PC-3 (cell line): ENCODE measurements at regions not wholly inside any gene's neighbourhood (a gene's known extent, or its start where the extent isn't known, plus 50 kb on each side); places are given as distances from the start of the nearest gene placed in this dataset.

Source experiments
- ATAC-seq: fragments of 200-7000 bp; cut with Tn5 transposase; 2 replicates; pipeline ENCODE4 v1.9.1; 2020; ENCODE audit warnings: mild to moderate bottlenecking, moderate library complexity
- BruUV-seq: library from RNA; stranded (reverse); fragments of 400-500 nt; replicated peaks from 2 replicates; lab custom pipeline; 2021; lab: Mats Ljungman, UMichigan
- CTCF ChIA-PET: fragments of 300-600 bp; sonication (Branson Sonifier 250); formaldehyde crosslinking; loops from one replicate; lab custom pipeline; 2022; ENCODE audit warnings: antibody characterized with exemption; lab: Charles Lee
- POLR2A ChIA-PET: fragments of 300-600 bp; sonication (Branson Sonifier 250); formaldehyde crosslinking; loops from one replicate; lab custom pipeline; 2022; ENCODE audit warnings: antibody characterized with exemption; ENCODE audit not compliant: unreplicated experiment; lab: Charles Lee
- DNase-seq: peaks from one replicate; pipeline ENCODE4 v3.0.0-alpha.2; 2015
- H2AFZ ChIP-seq: fragments of 300-600 bp; sonication (generic); 2 replicates; pipeline ENCODE4 v1.6.0; 2016; ENCODE audit warnings: antibody characterized with exemption, low read length
- H3F3A ChIP-seq: fragments of 300-600 bp; sonication (generic); one replicate; pipeline ENCODE4 v1.6.0; 2017; ENCODE audit warnings: antibody characterized with exemption, low read length, control low read depth, mild to moderate bottlenecking; ENCODE audit not compliant: unreplicated experiment
- H3K27ac ChIP-seq: fragments of 300-600 bp; sonication (generic); 2 replicates; pipeline ENCODE4 v1.5.1; 2016; ENCODE audit warnings: mild to moderate bottlenecking, low read length
- H3K27me3 ChIP-seq: fragments of 300-600 bp; sonication (generic); 2 replicates; pipeline ENCODE4 v1.6.1; 2016; ENCODE audit warnings: low read length, mixed read lengths
- H3K36me3 ChIP-seq: fragments of 300-600 bp; sonication (generic); 2 replicates; pipeline ENCODE4 v1.6.1; 2016; ENCODE audit warnings: low read depth, mixed run types, low read length, mixed read lengths
- H3K4me1 ChIP-seq: fragments of 300-600 bp; sonication (generic); 2 replicates; pipeline ENCODE4 v1.5.1; 2016; ENCODE audit warnings: low read length; ENCODE audit not compliant: insufficient read depth
- H3K4me2 ChIP-seq: fragments of 300-600 bp; sonication (generic); 2 replicates; pipeline ENCODE4 v1.6.0; 2016; ENCODE audit warnings: low read length
- H3K4me3 ChIP-seq: fragments of 300-600 bp; sonication (generic); 2 replicates; pipeline ENCODE4 v1.5.1; 2016; ENCODE audit warnings: mild to moderate bottlenecking, low read length, mixed read lengths
- H3K79me2 ChIP-seq: fragments of 300-600 bp; sonication (generic); 2 replicates; pipeline ENCODE4 v1.6.1; 2017; ENCODE audit warnings: low read length, mixed read lengths
- H3K9ac ChIP-seq: fragments of 300-600 bp; sonication (generic); 2 replicates; pipeline ENCODE4 v1.6.0; 2016; ENCODE audit warnings: mild to moderate bottlenecking, low read length
- H3K9me2 ChIP-seq: fragments of 300-600 bp; sonication (generic); replicated peaks from 2 replicates; pipeline ENCODE4 v1.6.1; 2016; ENCODE audit warnings: mixed run types, low read length, mixed read lengths
- H3K9me3 ChIP-seq: fragments of 300-600 bp; sonication (generic); 2 replicates; pipeline ENCODE4 v1.6.1; 2016; ENCODE audit warnings: low read length, mixed read lengths
- H4K20me1 ChIP-seq: fragments of 300-600 bp; sonication (generic); 2 replicates; pipeline ENCODE4 v1.6.1; 2016; ENCODE audit warnings: low read length, mixed read lengths
- CTCF ChIP-seq: fragments of 300-600 bp; sonication (generic); conservative IDR thresholded peaks from 2 replicates; pipeline ENCODE4 v1.5.1; 2017; ENCODE audit warnings: antibody characterized with exemption, low read depth, mild to moderate bottlenecking, low read length
- EZH2 ChIP-seq: fragments of 300-600 bp; sonication (generic); IDR thresholded peaks from one replicate; pipeline ENCODE4 v1.6.1; 2017; ENCODE audit warnings: antibody characterized with exemption, mild to moderate bottlenecking, low read length; ENCODE audit not compliant: unreplicated experiment
- EZH2phosphoT487 ChIP-seq: fragments of 300-600 bp; sonication (generic); IDR thresholded peaks from 2 replicates; pipeline ENCODE4 v1.6.1; 2018; ENCODE audit warnings: mild to moderate bottlenecking, antibody characterized with exemption, low read length, borderline replicate concordance
- intact Hi-C: fragments of 100-400 bp; cut with micrococcal nuclease; formaldehyde crosslinking; loops from 2 replicates; pipeline ENCODE4 v1.9.0; 2023

GRCh38 chr14:34175574-34175973, 224.7 kb upstream of the EGLN3 start:
- no peaks in the 10 kb centered on the region for H3K9me2 ChIP-seq
- H2AFZ ChIP-seq = no peak overlapping the region
- H3K27me3 ChIP-seq = no peaks in the 10 kb centered on the region
- H3K4me3 ChIP-seq = no peak overlapping the region
- no peaks in the 10 kb centered on the region for H3F3A ChIP-seq
- ATAC-seq (no peak), DNase-seq (no peak)
- CTCF ChIA-PET = no interaction called here
- H3K79me2 ChIP-seq = no peaks in the 10 kb centered on the region
- no peaks in the 10 kb centered on the region for H3K36me3 ChIP-seq
- H3K4me2 ChIP-seq = no peak overlapping the region
- no peaks in the 10 kb centered on the region for H3K9me3 ChIP-seq
- TF ChIP-seq EZH2phosphoT487 (no peak), CTCF (no peak), EZH2 (no peak)
- H4K20me1 ChIP-seq = no peaks in the 10 kb centered on the region
- intact Hi-C loops = no loop called here
- no peak overlapping the region for H3K27ac ChIP-seq
- BruUV-seq = no TSS peak
- peaks cover 23% of the 10 kb centered on the region for H3K4me1 ChIP-seq
- POLR2A ChIA-PET = no interaction called here
- no peak overlapping the region for H3K9ac ChIP-seq

- Histone ChIP-seq H2AFZ (no peak overlapping the region), H4K20me1 (no peaks in the 10 kb centered on the region), H3K79me2 (no peaks in the 10 kb centered on the region), H3K9me3 (no peaks in the 10 kb centered on the region), H3K27ac (no peak overlapping the region), H3K27me3 (no peaks in the 10 kb centered on the region), H3K4me3 (no peak overlapping the region), H3K9ac (no peak overlapping the region), H3K4me1 (peaks cover 17% of the 10 kb centered on the region), H3F3A (no peaks in the 10 kb centered on the region), H3K9me2 (no peaks in the 10 kb centered on the region), H3K4me2 (no peak overlapping the region), H3K36me3 (no peaks in the 10 kb centered on the region)
- no peak for DNase-seq
- POLR2A ChIA-PET = no interaction called here
- intact Hi-C loops = no loop called here
- TF ChIP-seq CTCF (no peak), EZH2phosphoT487 (no peak), EZH2 (no peak)
- CTCF ChIA-PET = no interaction called here
- ATAC-seq = no peak
- BruUV-seq = no TSS peak
These were observed 224.1 kb upstream of the EGLN3 start for GRCh38 chr14:34174973-34175372.

DNA sequence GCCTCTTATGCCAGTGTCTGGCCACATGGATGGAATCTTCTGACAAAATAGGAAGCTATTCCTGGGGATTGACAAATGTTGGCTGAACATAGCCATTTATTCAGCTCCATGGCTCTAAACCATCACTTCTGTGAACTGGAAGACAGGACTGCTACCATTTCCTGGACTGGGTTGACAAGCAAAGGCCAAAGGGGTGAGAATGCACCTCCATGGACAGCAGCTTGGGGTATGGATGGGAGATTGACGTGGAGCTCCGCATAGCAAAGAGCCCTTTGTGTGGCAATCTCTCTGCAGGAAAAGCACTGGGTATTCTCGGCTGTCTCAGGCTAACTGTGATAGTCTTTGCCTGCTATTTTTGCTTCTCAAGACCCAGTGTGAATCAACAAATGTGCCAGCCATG, 223.0 kb upstream of the EGLN3 start:
- H3K79me2 ChIP-seq = no peaks in the 10 kb centered on the region
- no peaks in the 10 kb centered on the region for H3K27me3 ChIP-seq
- BruUV-seq = no TSS peak
- H3K4me3 ChIP-seq = no peak overlapping the region
- intact Hi-C loops = no loop called here
- no peaks in the 10 kb centered on the region for H3K9me2 ChIP-seq
- H3K9me3 ChIP-seq = no peaks in the 10 kb centered on the region
- ChIA-PET POLR2A (interaction anchor here (0.5 kb wide), 1 partner anchor 84 kb away, joined by 4 read pairs; no protein-coding TSS in a partner anchor), CTCF (no interaction called here)
- TF ChIP-seq EZH2 (no peak), EZH2phosphoT487 (no peak), CTCF (no peak)
- no peak for DNase-seq
- H3K27ac ChIP-seq = no peak overlapping the region
- no peaks in the 10 kb centered on the region for H3K36me3 ChIP-seq
- no peaks in the 10 kb centered on the region for H4K20me1 ChIP-seq
- no peak overlapping the region for H3K4me2 ChIP-seq
- H3K4me1 ChIP-seq = peaks cover 15% of the 10 kb centered on the region
- ATAC-seq = no peak
- H3F3A ChIP-seq = no peaks in the 10 kb centered on the region
- no peak overlapping the region for H2AFZ ChIP-seq
- H3K9ac ChIP-seq = no peak overlapping the region
